ENCODE measurements at regions not wholly inside any gene's neighbourhood (a gene's known extent, or its start where the extent isn't known, plus 50 kb on each side); places are given as distances from the start of the nearest gene placed in this dataset.

GRCh38 chr13:31441800-31442510, 242.2 kb downstream of the B3GLCT start:
- FAIRE-seq (no peak), DNase-seq (ENCODE audit: insufficient read length, low spot score) (no peak)

- no peak for DNase-seq (ENCODE audit: insufficient read length, low spot score)
- FAIRE-seq: no peak
These were observed 242.8 kb downstream of the B3GLCT start for GRCh38 chr13:31442571-31442970.

GRCh38 chr13:31444266-31444856, 244.6 kb downstream of the B3GLCT start:
- FAIRE-seq: no peak

GRCh38 chr13:31452525-31452924, 252.8 kb downstream of the B3GLCT start:
- DNase-seq (ENCODE audit: insufficient read length, low spot score) (no peak), FAIRE-seq (no peak)

More at GRCh38 chr13:31444266-31444856, 244.6 kb downstream of the B3GLCT start:
- DNase-seq (ENCODE audit: insufficient read length, low spot score): no peak

- no peak for DNase-seq (ENCODE audit: insufficient read length, low spot score)
- FAIRE-seq: no peak
These were observed 255.8 kb downstream of the B3GLCT start for GRCh38 chr13:31455581-31455980.

- no peak for FAIRE-seq
- DNase-seq (ENCODE audit: insufficient read length, low spot score): no peak
These were observed 256.3 kb downstream of the B3GLCT start for GRCh38 chr13:31456056-31456455.

- DNase-seq (ENCODE audit: insufficient read length, low spot score) (no peak), FAIRE-seq (no peak)
These were observed 260.3 kb downstream of the B3GLCT start for GRCh38 chr13:31460061-31460460.

GRCh38 chr13:31461923-31462322, 262.1 kb downstream of the B3GLCT start:
- no peak for DNase-seq (ENCODE audit: insufficient read length, low spot score)
- no peak for FAIRE-seq

GRCh38 chr13:31462766-31463165, 263.0 kb downstream of the B3GLCT start:
- DNase-seq (ENCODE audit: insufficient read length, low spot score) (no peak), FAIRE-seq (no peak)

- no peak for FAIRE-seq
- no peak for DNase-seq (ENCODE audit: insufficient read length, low spot score)
These were observed 268.5 kb downstream of the B3GLCT start for GRCh38 chr13:31468114-31468902.

GRCh38 chr13:31469377-31469776, 269.6 kb downstream of the B3GLCT start:
- FAIRE-seq: no peak

GRCh38 chr13:31476266-31476665, 263.1 kb upstream of the RXFP2 start:
- DNase-seq (ENCODE audit: insufficient read length, low spot score) (no peak), FAIRE-seq (no peak)

More at GRCh38 chr13:31469377-31469776, 269.6 kb downstream of the B3GLCT start:
- DNase-seq (ENCODE audit: insufficient read length, low spot score): no peak

GRCh38 chr13:31476753-31477152, 262.6 kb upstream of the RXFP2 start:
- DNase-seq (ENCODE audit: insufficient read length, low spot score) (no peak), FAIRE-seq (no peak)

- no peak for DNase-seq (ENCODE audit: insufficient read length, low spot score)
- FAIRE-seq: no peak
These were observed 261.4 kb upstream of the RXFP2 start for GRCh38 chr13:31477961-31478360.

- FAIRE-seq (no peak), DNase-seq (ENCODE audit: insufficient read length, low spot score) (no peak)
These were observed 254.1 kb upstream of the RXFP2 start for GRCh38 chr13:31485183-31485582.

GRCh38 chr13:31485651-31486051, 253.7 kb upstream of the RXFP2 start:
- FAIRE-seq (no peak), DNase-seq (ENCODE audit: insufficient read length, low spot score) (no peak)

- FAIRE-seq: no peak
- no peak for DNase-seq (ENCODE audit: insufficient read length, low spot score)
These were observed 244.0 kb upstream of the RXFP2 start for GRCh38 chr13:31495336-31495735.

GRCh38 chr13:31499274-31499673, 240.1 kb upstream of the RXFP2 start:
- DNase-seq (ENCODE audit: insufficient read length, low spot score): no peak
- no peak for FAIRE-seq

- no peak for DNase-seq (ENCODE audit: insufficient read length, low spot score)
- FAIRE-seq: no peak
These were observed 235.7 kb upstream of the RXFP2 start for GRCh38 chr13:31503626-31504025.

GRCh38 chr13:31504918-31505317, 234.4 kb upstream of the RXFP2 start:
- no peak for DNase-seq (ENCODE audit: insufficient read length, low spot score)
- FAIRE-seq: no peak

GRCh38 chr13:31512331-31512730, 227.0 kb upstream of the RXFP2 start:
- FAIRE-seq: no peak
- DNase-seq (ENCODE audit: insufficient read length, low spot score): no peak

GRCh38 chr13:31514932-31515331, 224.4 kb upstream of the RXFP2 start:
- no peak for FAIRE-seq

More at GRCh38 chr13:31514932-31515331, 224.4 kb upstream of the RXFP2 start:
- no peak for DNase-seq (ENCODE audit: insufficient read length, low spot score)

Data from GM19239 (cell line).